ENCODE measurements at regions not wholly inside any gene's neighbourhood (a gene's known extent, or its start where the extent isn't known, plus 50 kb on each side); places are given as distances from the start of the nearest gene placed in this dataset.

DNA sequence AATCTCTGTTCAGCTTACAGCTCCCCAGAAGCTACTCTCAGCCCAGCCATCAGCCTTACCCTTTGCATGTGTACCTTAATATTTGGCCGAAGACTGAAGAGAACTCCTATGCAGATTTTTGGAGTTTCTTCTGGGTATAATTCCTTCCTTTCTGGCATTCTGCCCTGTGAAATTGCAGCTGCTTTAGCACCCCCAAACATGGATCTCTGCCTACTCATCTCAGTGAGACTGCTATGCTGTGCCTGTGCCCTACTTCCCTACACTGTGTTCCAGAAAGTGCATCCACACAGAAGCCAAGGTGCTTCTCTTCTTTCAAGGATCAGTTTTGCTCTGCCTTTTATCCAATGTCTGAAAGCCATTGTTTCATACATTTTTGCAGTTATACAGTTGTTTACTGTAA lies 81.6 kb downstream of the NPY start:
- H3K4me3 ChIP-seq (IDR thresholded peaks at IDR 0.05; ENCODE audit: insufficient read depth, low read depth, low read length), result no peak overlapping the region
- no peaks in the 10 kb centered on the region for H3K36me3 ChIP-seq (ENCODE audit: insufficient read depth)
- H3K79me2 ChIP-seq (ENCODE audit: insufficient read depth, low read depth), result no peaks in the 10 kb centered on the region
- H3K27ac ChIP-seq, result no peak overlapping the region
- TF ChIP-seq, protein P1, sequence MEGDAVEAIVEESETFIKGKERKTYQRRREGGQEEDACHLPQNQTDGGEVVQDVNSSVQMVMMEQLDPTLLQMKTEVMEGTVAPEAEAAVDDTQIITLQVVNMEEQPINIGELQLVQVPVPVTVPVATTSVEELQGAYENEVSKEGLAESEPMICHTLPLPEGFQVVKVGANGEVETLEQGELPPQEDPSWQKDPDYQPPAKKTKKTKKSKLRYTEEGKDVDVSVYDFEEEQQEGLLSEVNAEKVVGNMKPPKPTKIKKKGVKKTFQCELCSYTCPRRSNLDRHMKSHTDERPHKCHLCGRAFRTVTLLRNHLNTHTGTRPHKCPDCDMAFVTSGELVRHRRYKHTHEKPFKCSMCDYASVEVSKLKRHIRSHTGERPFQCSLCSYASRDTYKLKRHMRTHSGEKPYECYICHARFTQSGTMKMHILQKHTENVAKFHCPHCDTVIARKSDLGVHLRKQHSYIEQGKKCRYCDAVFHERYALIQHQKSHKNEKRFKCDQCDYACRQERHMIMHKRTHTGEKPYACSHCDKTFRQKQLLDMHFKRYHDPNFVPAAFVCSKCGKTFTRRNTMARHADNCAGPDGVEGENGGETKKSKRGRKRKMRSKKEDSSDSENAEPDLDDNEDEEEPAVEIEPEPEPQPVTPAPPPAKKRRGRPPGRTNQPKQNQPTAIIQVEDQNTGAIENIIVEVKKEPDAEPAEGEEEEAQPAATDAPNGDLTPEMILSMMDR (conservative IDR thresholded peaks at IDR 0.05; ENCODE audit: low read depth, low read length), result no peak
- H2AFZ ChIP-seq (ENCODE audit: low read depth), result no peak overlapping the region
- no peaks in the 10 kb centered on the region for H4K20me1 ChIP-seq (ENCODE audit: insufficient read depth)
- H3K4me2 ChIP-seq, result no peak overlapping the region
- no peaks in the 10 kb centered on the region for H3K27me3 ChIP-seq (ENCODE audit: insufficient read depth, low read depth)
- H3K9ac ChIP-seq, result no peak overlapping the region
- H3K4me1 ChIP-seq (ENCODE audit: low read depth, poor library complexity, severe bottlenecking), result no peaks in the 10 kb centered on the region

GRCh38 chr7:24366876-24367275 lies 82.9 kb downstream of the NPY start:
- no peaks in the 10 kb centered on the region for H4K20me1 ChIP-seq (ENCODE audit: insufficient read depth)
- TF ChIP-seq, protein P1 (conservative IDR thresholded peaks at IDR 0.05; ENCODE audit: low read depth, low read length), result no peak
- no peaks in the 10 kb centered on the region for H3K4me1 ChIP-seq (ENCODE audit: low read depth, poor library complexity, severe bottlenecking)
- no peaks in the 10 kb centered on the region for H3K36me3 ChIP-seq (ENCODE audit: insufficient read depth)
- H3K4me2 ChIP-seq, result no peak overlapping the region
- no peaks in the 10 kb centered on the region for H3K27me3 ChIP-seq (ENCODE audit: insufficient read depth, low read depth)
- H3K4me3 ChIP-seq (IDR thresholded peaks at IDR 0.05; ENCODE audit: insufficient read depth, low read depth, low read length), result no peak overlapping the region
- no peak overlapping the region for H3K9ac ChIP-seq
- H3K27ac ChIP-seq, result no peak overlapping the region
- H3K79me2 ChIP-seq (ENCODE audit: insufficient read depth, low read depth), result no peaks in the 10 kb centered on the region
- H2AFZ ChIP-seq (ENCODE audit: low read depth), result no peak overlapping the region

GRCh38 chr7:24368161-24368560 lies 84.2 kb downstream of the NPY start:
- Histone ChIP-seq H4K20me1 (ENCODE audit: insufficient read depth) (no peaks in the 10 kb centered on the region), H3K4me1 (ENCODE audit: low read depth, poor library complexity, severe bottlenecking) (no peaks in the 10 kb centered on the region), H3K4me2 (no peak overlapping the region), H3K4me3 (IDR thresholded peaks at IDR 0.05; ENCODE audit: insufficient read depth, low read depth, low read length) (no peak overlapping the region), H3K79me2 (ENCODE audit: insufficient read depth, low read depth) (no peaks in the 10 kb centered on the region), H3K36me3 (ENCODE audit: insufficient read depth) (no peaks in the 10 kb centered on the region), H3K27me3 (ENCODE audit: insufficient read depth, low read depth) (no peaks in the 10 kb centered on the region), H3K9ac (no peak overlapping the region), H2AFZ (ENCODE audit: low read depth) (no peak overlapping the region), H3K27ac (no peak overlapping the region)
- TF ChIP-seq, protein P1 (conservative IDR thresholded peaks at IDR 0.05; ENCODE audit: low read depth, low read length), result no peak

DNA sequence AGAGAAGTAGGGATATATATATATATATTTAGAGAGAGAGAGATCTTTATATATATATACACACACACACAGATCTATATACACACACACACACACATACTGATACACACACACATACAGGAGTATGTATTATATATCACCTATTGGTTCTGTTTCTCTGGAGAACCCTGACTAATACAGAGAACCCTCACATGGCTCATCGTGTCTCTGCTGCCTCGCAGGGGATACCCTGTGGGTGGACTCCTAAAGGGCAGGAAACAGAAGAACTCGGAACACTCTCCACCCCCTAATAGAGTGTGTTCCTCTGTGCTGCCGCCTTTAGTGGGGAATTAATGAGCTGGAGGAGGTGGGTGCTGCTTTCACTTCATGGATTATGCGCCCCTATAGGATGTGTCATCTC lies 86.6 kb downstream of the NPY start:
- Histone ChIP-seq H3K36me3 (ENCODE audit: insufficient read depth) (no peaks in the 10 kb centered on the region), H3K9ac (no peak overlapping the region), H2AFZ (ENCODE audit: low read depth) (no peak overlapping the region), H3K79me2 (ENCODE audit: insufficient read depth, low read depth) (no peaks in the 10 kb centered on the region), H4K20me1 (ENCODE audit: insufficient read depth) (no peaks in the 10 kb centered on the region), H3K4me3 (IDR thresholded peaks at IDR 0.05; ENCODE audit: insufficient read depth, low read depth, low read length) (no peak overlapping the region), H3K4me2 (no peak overlapping the region), H3K27ac (no peak overlapping the region), H3K4me1 (ENCODE audit: low read depth, poor library complexity, severe bottlenecking) (no peaks in the 10 kb centered on the region), H3K27me3 (ENCODE audit: insufficient read depth, low read depth) (no peaks in the 10 kb centered on the region)
- TF ChIP-seq, protein P1 (conservative IDR thresholded peaks at IDR 0.05; ENCODE audit: low read depth, low read length), result no peak

Data from KMS-11 (cell line).